ENCODE measurements at regions not wholly inside any gene's neighbourhood (a gene's known extent, or its start where the extent isn't known, plus 50 kb on each side); places are given as distances from the start of the nearest gene placed in this dataset.

DNA sequence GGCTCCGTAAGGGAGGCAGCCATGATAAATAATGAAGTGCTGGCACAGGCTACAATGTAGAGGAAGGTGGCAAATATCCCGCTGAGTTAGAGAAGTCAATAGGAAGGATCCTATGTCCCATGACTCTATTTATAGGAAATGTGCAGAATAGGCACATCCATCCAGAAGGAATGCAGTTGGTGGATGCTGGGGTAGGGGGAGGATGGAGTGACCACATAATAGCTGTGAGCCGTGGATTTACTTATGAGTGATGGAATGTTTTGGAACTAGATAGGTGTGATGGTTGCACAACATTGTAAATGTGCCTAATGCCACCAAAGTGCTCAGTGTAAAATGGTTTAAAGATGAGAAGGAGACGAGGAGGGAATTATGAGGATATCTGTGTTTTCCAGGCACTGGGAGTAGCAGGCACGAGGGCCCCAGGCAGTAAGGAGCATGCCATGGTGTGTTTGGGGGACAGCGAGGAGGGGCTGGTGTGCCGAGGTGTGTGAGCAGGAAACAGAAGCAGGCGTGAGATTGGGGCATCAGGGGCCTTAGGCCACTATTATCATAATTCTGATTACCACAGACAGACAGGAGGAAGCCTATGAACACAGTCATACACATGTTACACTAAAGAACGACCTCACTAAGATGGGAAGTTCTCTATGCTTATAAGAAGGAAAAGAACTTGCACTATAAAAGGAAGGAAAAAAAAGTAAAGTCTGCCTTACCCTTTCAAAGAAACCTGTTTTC, 837.3 kb upstream of the TMEM132C start:
- 52 to 63% (median 57%) methylated on average over 9 of the region's 9 CpGs for WGBS, 4 donors
- Histone ChIP-seq H3K27me3 (peaks cover 0 to 6% (median 0%) of the 10 kb centered on the region in 9 donors), H3K4me1 (no peaks in the 10 kb centered on the region), H3K9me3 (no peaks in the 10 kb centered on the region), H3K27ac (no peak overlapping the region), H3K36me3 (no peaks in the 10 kb centered on the region), H3K4me3 (no peak overlapping the region)
- intact Hi-C loops (cut with DNase I), result no loop called here
- DNase-seq (no peak), ATAC-seq (no peak)
- no peak for TF ChIP-seq POLR2A (IDR thresholded peaks at IDR 0.05)
- TF ChIP-seq, protein P1, sequence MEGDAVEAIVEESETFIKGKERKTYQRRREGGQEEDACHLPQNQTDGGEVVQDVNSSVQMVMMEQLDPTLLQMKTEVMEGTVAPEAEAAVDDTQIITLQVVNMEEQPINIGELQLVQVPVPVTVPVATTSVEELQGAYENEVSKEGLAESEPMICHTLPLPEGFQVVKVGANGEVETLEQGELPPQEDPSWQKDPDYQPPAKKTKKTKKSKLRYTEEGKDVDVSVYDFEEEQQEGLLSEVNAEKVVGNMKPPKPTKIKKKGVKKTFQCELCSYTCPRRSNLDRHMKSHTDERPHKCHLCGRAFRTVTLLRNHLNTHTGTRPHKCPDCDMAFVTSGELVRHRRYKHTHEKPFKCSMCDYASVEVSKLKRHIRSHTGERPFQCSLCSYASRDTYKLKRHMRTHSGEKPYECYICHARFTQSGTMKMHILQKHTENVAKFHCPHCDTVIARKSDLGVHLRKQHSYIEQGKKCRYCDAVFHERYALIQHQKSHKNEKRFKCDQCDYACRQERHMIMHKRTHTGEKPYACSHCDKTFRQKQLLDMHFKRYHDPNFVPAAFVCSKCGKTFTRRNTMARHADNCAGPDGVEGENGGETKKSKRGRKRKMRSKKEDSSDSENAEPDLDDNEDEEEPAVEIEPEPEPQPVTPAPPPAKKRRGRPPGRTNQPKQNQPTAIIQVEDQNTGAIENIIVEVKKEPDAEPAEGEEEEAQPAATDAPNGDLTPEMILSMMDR (IDR thresholded peaks at IDR 0.05), result no peak

DNA sequence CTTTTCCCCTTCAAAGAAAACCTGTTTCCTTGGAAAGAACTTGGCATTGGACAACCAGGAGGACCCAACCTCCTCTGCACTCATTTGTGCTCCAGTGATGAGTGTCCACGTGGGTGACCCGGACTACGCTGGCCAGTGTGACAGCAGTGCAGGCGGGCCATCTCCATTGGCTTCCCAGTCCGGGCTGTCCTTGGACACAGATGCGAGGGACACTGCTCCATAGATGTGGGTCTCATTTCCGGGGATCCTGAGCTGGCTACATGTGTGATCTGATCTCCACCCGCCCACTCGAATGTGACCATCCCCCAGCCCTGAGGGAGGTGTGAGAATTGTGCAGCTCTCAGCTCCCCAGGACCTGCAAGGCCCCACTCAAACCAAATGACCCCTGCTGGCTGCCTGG, 836.6 kb upstream of the TMEM132C start:
- no peak for DNase-seq
- ATAC-seq, result no peak
- Histone ChIP-seq H3K27ac (no peak overlapping the region), H3K9me3 (no peaks in the 10 kb centered on the region), H3K4me3 (no peak overlapping the region), H3K4me1 (no peaks in the 10 kb centered on the region), H3K27me3 (peaks cover 0 to 6% (median 0%) of the 10 kb centered on the region in 9 donors), H3K36me3 (no peaks in the 10 kb centered on the region)
- WGBS, 4 donors, result 71 to 78% (median 75%) methylated on average over 8 to 9 of the region's 9 CpGs
- TF ChIP-seq POLR2A (IDR thresholded peaks at IDR 0.05), result no peak
- TF ChIP-seq, protein P1 (IDR thresholded peaks at IDR 0.05), result no peak
- intact Hi-C loops (cut with DNase I), result no loop called here

DNA sequence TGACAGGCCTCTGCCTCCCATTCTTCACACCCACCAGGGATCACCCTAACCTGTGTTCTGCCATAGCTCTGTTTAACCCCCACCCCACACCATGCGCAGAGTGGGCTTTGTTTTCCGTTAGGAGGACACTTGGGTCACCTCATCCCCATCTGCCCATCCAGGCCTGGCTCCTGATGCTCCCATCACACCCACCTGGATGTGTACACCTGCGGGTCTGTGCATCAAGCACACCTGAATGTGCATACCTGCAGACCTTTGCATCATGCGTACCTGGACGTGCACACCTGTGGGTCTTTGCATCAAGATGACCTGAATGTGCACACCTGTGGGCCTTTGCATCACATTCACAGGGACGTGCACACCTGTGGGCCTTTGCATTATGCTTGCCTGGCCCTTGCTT, 835.8 kb upstream of the TMEM132C start:
- Histone ChIP-seq H3K27me3 (peaks cover 0 to 8% (median 0%) of the 10 kb centered on the region in 9 donors), H3K27ac (no peak overlapping the region), H3K36me3 (no peaks in the 10 kb centered on the region), H3K4me3 (no peak overlapping the region), H3K9me3 (no peaks in the 10 kb centered on the region), H3K4me1 (no peaks in the 10 kb centered on the region)
- 83 to 94% (median 87%) methylated on average over 6 of the region's 6 CpGs for WGBS, 4 donors
- intact Hi-C loops (cut with DNase I), result no loop called here
- TF ChIP-seq, protein P1 (IDR thresholded peaks at IDR 0.05), result no peak
- no peak for TF ChIP-seq POLR2A (IDR thresholded peaks at IDR 0.05)
- no peak for ATAC-seq
- no peak for DNase-seq

DNA sequence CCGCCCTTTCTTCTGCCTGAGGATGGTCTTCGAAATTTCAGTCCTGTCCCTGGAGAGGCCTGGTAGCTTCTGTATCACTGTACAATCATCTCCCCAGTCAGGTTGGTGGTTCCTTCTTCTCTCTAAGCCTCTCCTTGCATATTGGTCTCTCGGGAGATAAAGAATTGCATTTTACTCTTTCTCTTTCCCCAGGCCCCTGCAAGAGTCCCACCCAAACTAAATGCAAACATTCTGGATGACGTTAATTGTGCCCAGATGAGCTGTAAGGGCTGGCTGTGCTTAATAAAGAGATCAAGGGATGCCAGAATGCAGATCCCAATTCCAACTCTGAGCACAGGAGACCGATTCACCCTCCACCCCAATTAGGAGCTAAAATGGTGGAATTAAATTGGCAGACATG, 835.4 kb upstream of the TMEM132C start:
- TF ChIP-seq, protein P1 (IDR thresholded peaks at IDR 0.05), result no peak
- TF ChIP-seq POLR2A (IDR thresholded peaks at IDR 0.05), result no peak
- 60 to 74% (median 62%) methylated on average over 5 of the region's 5 CpGs for WGBS, 4 donors
- intact Hi-C loops (cut with DNase I), result no loop called here
- H3K4me1 ChIP-seq, result no peaks in the 10 kb centered on the region
- no peaks in the 10 kb centered on the region for H3K9me3 ChIP-seq
- H3K4me3 ChIP-seq, result no peak overlapping the region
- DNase-seq (no peak), ATAC-seq (no peak)
- peaks cover 0 to 10% (median 0%) of the 10 kb centered on the region in 9 donors for H3K27me3 ChIP-seq
- H3K36me3 ChIP-seq, result no peaks in the 10 kb centered on the region
- H3K27ac ChIP-seq, result no peak overlapping the region

Measured in heart left ventricle (tissue), 16 donors.